ENCODE measurements at regions not wholly inside any gene's neighbourhood (a gene's known extent, or its start where the extent isn't known, plus 50 kb on each side); places are given as distances from the start of the nearest gene placed in this dataset.

DNA sequence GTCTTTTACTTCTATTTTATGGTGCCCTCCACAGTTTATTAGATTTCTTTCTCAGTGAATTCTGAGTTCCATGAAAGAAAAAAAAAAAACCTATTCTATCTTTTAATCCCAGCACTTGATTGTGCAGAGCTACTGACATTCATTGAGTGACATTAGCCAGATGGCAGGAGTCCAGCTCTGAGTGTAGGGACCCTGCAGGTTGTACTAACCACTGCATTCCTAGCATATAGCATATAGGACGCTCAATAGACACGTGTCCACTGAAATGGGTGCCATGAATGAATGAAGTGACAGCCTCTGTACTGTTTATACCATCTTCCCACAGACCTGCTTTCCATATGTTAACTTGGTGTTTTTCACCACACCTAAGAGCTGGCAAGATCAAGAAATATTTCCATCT is 206.3 kb downstream of the RAP2A start:
- no peak for DNase-seq

GRCh38 chr13:97648171-97648880 is 214.4 kb downstream of the RAP2A start:
- DNase-seq, result no peak

DNA sequence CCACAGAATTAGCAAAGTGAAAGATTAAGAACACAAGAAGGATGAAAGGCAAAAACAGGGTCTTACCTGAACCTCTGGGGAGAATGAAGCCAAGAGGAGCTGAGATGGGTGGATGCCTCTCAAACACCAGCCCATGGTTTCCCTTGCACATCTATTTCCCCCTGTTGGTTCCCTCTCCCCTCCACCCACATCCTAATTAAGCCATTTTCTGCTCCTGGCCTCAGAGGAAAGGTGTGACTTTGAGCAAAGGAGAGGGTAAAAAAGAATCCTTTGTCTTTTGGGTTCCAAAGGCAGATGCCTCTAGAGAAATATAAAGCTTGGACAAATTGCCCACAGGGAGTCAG is 214.9 kb downstream of the RAP2A start:
- DNase-seq, result no peak

DNA sequence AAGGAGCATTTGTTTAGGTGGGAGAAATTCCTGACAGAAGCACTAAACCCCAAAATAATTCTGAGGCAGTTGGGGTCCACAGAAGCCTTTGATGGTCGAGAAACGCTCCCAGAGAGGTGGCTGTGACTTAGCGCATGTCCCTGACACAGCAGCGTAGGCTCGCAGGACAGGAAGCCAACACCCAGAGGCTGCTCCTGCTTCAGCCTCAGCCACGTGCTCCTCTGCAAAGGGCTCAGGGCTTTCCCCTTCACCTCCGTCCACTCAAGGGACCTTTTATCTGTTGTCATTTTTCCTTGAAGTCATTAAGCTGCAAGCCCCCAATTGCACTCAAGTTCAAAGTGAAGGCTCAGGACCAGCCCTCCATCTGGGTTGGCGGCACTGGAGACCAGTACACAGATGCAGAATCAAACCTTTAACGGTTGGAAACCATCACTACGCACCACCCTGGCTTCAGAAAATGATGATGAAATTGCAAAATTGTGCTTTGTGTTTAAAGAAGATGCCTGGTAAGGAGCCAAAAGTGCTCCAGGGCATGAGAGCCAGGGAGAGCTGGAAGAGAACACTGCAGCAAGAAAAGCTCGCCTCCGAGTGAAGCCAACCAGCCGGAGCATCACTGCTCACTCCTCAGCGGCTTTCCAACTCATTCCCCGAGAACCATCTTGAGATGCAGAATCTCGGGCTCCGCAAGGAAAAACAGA is 219.6 kb downstream of the RAP2A start:
- DNase-seq, result no peak

DNA sequence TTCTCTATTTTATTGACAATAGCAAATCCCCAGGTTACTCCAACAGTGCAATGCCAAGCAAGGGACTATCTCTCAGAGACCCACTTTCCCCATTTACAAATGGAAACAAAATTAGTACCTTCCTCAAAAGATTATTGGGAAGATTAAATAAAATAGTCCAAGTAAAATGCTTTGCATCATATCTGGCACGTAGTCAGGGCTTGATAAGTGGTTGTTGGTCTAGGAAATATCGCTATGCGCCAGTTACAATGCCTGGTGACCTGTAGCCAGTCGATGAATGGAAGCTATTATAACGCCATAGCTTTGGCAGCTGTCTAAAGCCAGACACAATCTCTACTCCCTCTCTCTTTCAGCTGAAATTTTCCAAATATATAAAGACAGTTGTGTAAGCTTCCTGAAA is 220.3 kb downstream of the RAP2A start:
- DNase-seq, result no peak

GRCh38 chr13:97658556-97658955 is 224.6 kb downstream of the RAP2A start:
- no peak for DNase-seq

DNA sequence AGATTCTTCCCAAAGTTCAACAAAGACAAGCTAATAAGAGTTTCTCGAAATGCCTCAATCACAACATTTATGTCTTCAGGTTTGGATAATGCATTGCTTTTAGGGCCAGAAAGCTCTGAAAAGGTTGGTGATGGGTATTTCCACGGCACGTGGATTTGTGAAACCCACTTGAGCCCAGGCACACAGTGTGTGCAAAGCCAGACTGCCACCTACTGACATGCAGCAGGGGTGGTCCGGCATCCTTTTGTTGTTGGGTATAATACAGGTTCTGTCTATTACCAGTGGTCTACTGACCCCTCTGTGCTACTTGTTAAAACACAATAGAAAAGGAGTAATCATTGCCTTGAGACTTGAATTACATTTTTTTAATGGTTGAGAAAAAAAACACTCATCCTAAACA is 225.6 kb downstream of the RAP2A start:
- DNase-seq, result peak; percentile 8

DNA sequence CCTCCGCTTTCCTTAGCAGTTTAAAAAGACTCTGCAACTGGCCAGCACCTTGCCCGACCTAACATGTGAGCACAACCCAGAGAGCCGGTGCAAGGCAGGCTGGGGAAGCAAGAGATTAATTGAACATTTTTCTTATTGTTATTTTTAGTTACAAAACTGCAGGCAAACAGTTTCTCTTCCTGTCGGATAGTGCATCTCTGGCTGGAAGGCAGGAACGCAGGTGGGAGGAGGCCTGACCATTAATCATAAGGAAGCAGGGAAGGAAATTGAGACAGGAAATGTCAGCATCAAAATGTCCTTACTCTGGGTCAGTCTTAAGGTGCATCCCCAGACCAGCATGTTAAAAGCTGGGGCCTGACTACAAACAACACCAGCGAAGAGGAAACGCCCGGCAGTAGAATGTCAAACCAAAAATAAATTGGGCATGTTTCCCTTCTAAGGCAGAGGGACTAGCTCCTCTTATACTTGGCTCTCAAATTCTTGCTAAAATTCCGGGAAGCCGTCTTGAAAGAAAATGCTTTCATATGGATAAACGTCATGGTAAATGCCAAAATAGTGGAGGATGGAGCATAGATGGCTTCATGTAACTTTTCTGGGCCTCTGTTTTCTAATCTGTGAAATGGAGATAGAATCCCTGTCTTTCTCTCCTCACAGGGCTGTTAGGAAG is 226.8 kb downstream of the RAP2A start:
- DNase-seq, result no peak

GRCh38 chr13:97686594-97686993 is 252.6 kb downstream of the RAP2A start:
- no peak for DNase-seq

DNA sequence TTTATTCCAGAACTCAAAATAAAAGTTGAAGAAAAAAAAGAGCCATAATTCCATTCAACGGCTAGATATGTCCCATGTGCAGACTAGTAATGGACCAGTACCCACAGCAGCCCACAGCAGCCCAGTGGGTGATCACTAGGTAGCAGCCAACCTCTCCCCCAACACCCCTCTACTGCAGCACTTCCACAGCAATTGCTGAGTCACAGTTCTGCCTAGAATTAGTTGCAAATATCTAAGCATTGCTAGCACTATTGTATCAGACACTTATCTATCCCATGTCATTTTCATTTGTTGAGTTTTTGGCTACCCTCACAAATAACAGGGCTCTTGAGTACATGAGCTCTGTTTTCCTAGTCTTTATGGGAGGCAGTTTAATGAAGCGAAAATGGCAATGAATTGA is 258.7 kb downstream of the RAP2A start:
- no peak for DNase-seq

- no peak for DNase-seq
Measured at GRCh38 chr13:97695684-97696083, 257.8 kb upstream of the IPO5 start.

DNA sequence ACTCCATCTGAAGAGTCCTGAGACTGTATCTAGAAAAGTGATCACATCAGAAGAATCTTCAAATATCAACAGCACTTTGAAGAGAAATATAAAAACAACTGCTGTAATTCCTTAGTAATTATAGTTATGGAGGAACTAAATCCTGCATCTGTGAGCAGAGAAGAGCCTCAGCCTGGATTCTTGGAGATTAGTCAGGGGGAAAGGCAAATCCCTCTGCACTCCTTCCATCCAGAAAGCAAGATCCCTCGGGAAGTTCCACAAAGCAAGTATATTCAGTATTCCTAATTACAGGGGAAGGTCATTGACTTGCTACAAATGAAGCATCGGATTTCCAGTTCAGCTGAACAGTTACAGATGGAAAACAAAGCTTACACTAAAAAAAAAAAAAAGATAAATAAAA is 256.6 kb upstream of the IPO5 start:
- no peak for DNase-seq

DNA sequence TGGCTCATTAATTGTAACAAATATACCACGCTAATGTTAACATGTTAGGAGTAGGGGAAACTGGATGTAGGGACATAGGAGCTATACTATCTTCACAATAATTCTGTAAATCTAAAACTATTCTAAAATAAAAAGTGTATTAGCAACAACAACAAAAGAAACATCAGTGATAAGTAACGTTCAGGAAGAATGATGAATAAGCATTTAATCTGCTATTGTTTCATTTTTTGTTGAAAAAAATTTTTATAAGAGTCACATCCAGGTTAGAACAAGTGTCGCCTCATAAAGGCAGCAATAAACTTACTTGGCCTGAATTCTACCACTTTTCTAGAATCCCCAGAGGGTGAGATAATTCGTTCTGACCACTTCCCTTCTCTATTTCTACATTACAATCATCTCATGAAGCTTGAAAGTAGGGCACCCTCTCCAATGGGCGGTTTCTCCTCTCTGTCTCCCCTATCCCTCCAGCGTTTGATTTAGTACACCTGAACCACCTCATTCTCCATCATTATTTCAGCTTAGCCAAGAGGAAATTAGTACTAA is 253.1 kb upstream of the IPO5 start:
- no peak for DNase-seq

DNA sequence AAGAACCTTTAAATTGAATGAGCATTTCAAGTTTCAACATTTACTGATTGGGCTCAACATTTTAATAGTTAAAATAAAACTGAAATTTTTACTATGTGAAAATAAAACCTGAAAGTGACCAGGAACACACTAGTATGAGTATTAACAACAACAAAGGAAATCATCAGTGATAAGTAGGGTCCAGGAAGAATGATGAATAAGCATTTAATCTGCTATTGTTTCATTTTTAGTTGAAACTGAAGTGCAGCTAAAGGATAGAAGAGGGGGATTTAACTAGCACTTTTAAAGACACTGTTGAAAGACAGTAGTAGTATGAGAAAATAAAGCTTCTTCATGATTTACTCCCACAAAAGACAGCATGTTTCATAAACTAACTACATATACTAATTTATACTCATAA is 250.9 kb upstream of the IPO5 start:
- DNase-seq, result no peak

DNA sequence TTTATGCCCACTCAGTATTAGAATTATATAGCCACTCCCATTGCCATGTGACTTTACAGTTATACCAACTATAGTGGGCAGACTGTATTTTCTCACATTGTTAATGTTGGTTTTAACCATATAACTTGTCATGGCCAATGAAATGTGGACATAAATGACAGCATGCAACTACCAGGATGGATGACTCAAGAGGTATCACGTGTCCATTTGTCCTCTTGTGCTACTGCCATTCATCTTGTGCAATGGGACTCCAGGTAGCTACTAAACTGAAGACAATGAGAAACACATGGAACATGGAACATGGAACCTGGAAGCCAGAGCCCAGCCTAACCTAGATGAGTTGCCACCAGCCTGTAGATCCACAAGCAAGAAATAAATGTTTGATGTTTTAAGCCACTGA is 242.7 kb upstream of the IPO5 start:
- DNase-seq, result no peak

DNA sequence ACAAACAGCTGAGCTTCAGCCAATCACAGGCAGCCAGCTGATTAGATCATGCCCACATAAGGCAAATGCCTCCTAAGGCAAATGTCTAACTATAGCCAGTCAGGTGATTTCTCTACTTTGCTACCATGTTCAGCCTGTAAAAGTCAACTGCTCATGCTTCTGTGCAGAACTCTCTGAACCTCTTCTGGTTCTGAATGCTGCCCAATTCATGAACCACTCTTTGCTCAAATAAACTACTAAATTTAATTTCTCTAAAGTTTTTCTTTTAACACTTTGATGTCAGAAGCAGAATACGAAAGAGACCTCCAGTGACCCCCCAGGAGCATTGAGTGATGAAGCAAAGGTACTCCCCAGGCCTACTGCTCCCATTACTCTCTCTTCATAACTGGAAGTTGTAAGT is 240.7 kb upstream of the IPO5 start:
- no peak for DNase-seq

GRCh38 chr13:97715763-97716162 is 237.7 kb upstream of the IPO5 start:
- DNase-seq, result no peak

GRCh38 chr13:97716746-97717145 is 236.7 kb upstream of the IPO5 start:
- DNase-seq, result no peak

GRCh38 chr13:97719736-97720135 is 233.7 kb upstream of the IPO5 start:
- no peak for DNase-seq

DNA sequence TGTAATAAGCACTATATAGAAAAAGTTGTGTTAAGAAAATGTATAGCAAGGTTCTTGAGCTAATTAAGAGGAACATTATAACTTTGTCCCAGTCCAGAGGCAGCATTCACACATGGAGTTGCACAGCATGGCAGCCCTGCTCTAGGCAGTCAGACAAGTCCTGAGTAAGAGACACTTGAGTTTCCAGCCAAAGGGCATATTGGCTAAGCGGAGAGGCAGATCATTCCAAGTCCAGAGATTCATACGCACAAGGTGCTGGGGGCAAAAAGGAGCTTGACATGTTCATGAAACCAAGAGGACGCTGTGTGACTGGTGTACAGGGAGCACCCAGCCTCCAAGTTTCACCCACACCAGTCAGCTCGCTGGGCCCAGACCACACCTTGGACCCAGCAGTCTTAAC is 232.6 kb upstream of the IPO5 start:
- no peak for DNase-seq

DNA sequence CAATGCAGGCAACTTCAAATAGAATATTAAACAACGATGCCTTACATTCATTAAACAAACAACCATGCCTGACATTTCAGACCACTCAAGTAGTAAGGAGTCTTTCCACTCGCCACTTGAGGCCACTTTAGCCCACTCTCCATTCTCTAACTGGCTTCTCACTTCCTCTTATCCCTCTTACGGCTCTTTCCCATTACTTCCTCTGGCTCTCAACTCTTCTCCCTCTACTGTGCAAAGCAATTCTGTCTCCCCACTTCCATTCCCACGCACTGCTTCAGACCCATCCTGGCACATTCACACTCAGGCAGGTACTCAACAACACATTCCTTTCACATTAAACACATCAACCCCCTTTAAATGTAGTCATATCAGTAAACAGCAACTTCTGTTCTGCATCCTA is 229.8 kb upstream of the IPO5 start:
- no peak for DNase-seq

DNA sequence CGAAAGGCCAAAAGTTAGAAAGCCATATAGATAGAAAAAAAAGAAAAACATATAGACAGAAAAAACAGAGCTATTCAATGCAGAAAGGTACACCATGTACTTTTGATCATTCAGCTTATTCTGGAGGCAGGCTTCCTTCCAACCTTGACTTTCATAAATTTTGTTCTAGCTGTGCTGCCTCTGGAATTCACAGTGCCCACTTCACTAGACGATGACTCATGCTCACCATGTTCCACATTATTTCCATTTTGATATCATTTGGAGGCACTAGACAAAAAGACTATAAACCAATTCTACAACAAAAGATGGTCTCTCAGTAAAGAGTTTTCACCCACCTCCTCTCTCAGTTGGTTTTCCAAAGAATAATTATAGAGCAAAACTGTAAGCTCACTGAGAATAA is 229.0 kb upstream of the IPO5 start:
- DNase-seq, result no peak

DNA sequence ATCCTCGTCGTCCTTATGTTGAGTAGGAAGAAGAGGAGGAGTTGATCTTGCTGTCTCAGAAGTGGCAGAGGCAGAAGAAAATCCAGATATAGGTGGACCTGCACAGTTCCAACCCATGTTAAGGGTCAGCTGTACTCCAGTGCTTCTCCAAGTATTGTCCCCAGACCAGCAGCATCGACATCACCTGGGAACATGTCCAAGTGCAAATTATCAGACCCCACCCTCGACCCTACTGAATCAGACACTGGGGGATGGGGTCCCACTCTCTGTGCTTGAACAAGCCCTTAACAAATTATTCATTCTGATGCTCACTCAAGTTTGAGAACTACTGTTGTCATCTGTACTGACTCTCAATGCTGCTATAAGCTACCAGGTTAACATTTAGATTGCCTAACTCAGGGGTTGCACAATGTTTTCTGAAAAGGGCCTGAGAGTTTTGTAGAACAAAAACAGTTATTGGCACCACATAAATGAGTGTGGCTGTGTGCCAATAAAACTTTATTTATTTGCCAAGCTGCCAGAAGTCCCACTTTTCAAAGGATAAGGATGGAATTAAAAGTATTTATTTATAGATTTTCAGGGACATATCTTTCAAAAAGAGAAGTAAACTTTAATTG is 226.7 kb upstream of the IPO5 start:
- DNase-seq, result no peak

DNA sequence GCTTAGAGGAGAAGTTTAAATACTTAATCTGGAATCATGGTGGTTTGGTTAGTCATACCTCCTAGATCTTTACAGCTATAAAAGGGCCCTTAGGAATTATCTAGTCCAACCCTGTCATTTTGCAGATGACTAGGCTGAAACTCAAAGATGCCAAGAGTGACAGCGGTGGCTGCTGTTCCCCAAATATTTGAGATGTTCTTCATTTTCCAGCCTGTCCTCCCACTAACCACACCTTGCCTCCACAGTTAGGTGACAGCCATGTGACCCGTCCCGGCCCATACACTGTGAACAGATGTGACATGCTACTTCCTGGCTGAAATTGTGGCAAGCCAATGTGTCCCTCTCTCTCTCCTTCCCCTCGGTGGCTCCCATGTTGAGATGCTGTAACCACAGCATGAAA is 225.5 kb upstream of the IPO5 start:
- DNase-seq, result no peak
